SK-N-MC (cell line): ENCODE measurements at regions not wholly inside any gene's neighbourhood (a gene's known extent, or its start where the extent isn't known, plus 50 kb on each side); places are given as distances from the start of the nearest gene placed in this dataset.
"Not testable (repeated sequence)": the region's sequence is repeated elsewhere in the genome, so short reads cannot be mapped to it uniquely, and the experiment has no call there.

Source experiments
- DNase-seq: peaks from one replicate; pipeline ENCODE4 v3.0.0-alpha.2; 2011; ENCODE audit warnings: low read depth, low spot score
- H3K27ac ChIP-seq: fragments of 200-600 bp; sonication (generic); 2 replicates; pipeline ENCODE4 v1.5.1; 2016; ENCODE audit warnings: mixed run types
- H3K36me3 ChIP-seq: fragments of 200-600 bp; sonication (generic); 2 replicates; pipeline ENCODE4 v1.6.1; 2017; ENCODE audit warnings: antibody characterized with exemption, low read length, mixed read lengths; ENCODE audit not compliant: insufficient read depth
- H3K4me3 ChIP-seq: fragments of 200-600 bp; sonication (generic); 2 replicates; pipeline ENCODE4 v1.5.1; 2016
- H3K9ac ChIP-seq: fragments of 200-600 bp; sonication (generic); 2 replicates; pipeline ENCODE4 v1.8.0; 2017; ENCODE audit warnings: mixed run types, mixed read lengths; ENCODE audit not compliant: insufficient read length
- H3K9me3 ChIP-seq: fragments of 200-600 bp; sonication (generic); 2 replicates; pipeline ENCODE4 v1.6.1; 2017; ENCODE audit warnings: low read depth, mild to moderate bottlenecking, antibody characterized with exemption, low read length, moderate library complexity, mixed read lengths
- EZH2 ChIP-seq: fragments of 200-600 bp; sonication (generic); IDR thresholded peaks from one replicate; pipeline ENCODE4 v1.6.1; 2017; ENCODE audit warnings: antibody characterized with exemption
- FOXP2 ChIP-seq: optimal IDR thresholded peaks from 2 replicates; pipeline ENCODE3; 2011; ENCODE audit warnings: mild to moderate bottlenecking, moderate library complexity; ENCODE audit not compliant: insufficient read depth; ENCODE audit errors: extremely low read length, control extremely low read depth
- POLR2AphosphoS5 ChIP-seq: IDR thresholded peaks from 2 replicates; pipeline ENCODE4 v1.6.1; 2012; ENCODE audit warnings: mild to moderate bottlenecking, low read depth, low read length, borderline replicate concordance

- H3K9me3 ChIP-seq, result no peaks in the 10 kb centered on the region
- H3K9ac ChIP-seq, result no peak overlapping the region
- H3K36me3 ChIP-seq, result no peaks in the 10 kb centered on the region
- no peak for DNase-seq
- H3K4me3 ChIP-seq, result no peak overlapping the region
- TF ChIP-seq FOXP2 (no peak), POLR2AphosphoS5 (no peak), EZH2 (no peak)
- H3K27ac ChIP-seq, result no peak overlapping the region
Measured at GRCh38 chr10:2543974-2544373, 523.4 kb upstream of the PFKP start.

DNA sequence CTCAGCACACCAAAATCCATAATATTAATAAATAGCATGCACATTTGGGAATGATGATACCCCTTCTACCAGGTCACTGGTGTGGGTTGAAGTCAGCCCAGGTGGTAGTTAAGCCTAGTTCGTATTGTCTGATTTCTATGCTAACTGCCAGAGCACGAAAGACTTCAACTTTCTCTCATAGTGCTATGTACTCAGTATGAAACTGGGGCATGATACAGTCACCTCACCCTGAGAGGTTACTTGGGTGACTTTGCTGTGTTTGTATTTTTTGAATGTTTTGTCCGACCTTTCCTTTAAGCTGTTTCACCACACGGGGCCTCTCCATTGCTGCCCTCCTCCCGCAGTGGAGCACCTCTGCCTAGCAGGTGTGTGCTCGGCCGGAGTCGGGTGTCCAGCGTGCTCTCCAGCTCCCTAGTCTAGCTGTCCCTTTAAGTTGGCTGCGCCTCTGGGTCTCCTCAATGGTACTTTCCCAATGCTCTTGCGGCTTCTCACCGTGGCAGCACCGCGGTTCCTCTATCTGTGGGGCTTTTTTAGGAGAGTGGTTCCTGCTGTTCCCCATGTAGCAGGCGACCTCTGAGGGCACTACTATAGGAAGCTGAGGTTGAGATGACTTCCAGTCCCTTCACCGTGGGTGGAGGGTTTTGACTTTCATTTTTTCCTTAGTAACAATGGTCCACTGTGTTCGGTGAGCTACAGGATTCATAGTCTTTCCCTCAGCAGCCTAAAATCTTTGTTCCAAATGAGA, 524.0 kb upstream of the PFKP start:
- DNase-seq, result no peak
- no peak overlapping the region for H3K9ac ChIP-seq
- no peak overlapping the region for H3K4me3 ChIP-seq
- no peaks in the 10 kb centered on the region for H3K36me3 ChIP-seq
- no peak overlapping the region for H3K27ac ChIP-seq
- TF ChIP-seq FOXP2 (no peak), EZH2 (no peak), POLR2AphosphoS5 (no peak)
- no peaks in the 10 kb centered on the region for H3K9me3 ChIP-seq

DNA sequence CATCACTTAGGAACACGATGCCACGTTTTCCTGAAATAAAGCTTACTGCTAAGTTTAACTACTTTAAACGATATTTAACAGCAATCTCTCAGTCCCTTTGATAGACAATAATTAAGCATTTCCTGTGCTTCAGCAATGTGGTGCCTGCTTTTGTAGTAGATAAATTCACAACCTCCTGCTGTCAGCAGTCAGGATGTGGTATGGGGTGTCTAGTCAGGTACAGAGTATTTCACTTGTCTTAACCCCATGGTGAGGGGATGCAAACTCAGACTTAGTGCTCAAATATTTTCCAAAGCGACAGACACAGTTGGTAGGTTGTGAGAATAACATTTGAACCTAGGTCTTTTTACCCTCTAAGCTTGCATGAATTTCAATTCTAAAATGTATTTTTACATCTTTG, 526.2 kb upstream of the PFKP start:
- no peaks in the 10 kb centered on the region for H3K9me3 ChIP-seq
- peak; percentile 8 for DNase-seq
- TF ChIP-seq POLR2AphosphoS5 (no peak), EZH2 (no peak), FOXP2 (no peak)
- H3K36me3 ChIP-seq, result no peaks in the 10 kb centered on the region
- no peak overlapping the region for H3K4me3 ChIP-seq
- no peak overlapping the region for H3K27ac ChIP-seq
- H3K9ac ChIP-seq, result no peak overlapping the region

GRCh38 chr10:2529945-2530344, 537.4 kb upstream of the PFKP start:
- H3K9ac ChIP-seq, result no peak overlapping the region
- TF ChIP-seq FOXP2 (no peak), POLR2AphosphoS5 (no peak), EZH2 (no peak)

DNA sequence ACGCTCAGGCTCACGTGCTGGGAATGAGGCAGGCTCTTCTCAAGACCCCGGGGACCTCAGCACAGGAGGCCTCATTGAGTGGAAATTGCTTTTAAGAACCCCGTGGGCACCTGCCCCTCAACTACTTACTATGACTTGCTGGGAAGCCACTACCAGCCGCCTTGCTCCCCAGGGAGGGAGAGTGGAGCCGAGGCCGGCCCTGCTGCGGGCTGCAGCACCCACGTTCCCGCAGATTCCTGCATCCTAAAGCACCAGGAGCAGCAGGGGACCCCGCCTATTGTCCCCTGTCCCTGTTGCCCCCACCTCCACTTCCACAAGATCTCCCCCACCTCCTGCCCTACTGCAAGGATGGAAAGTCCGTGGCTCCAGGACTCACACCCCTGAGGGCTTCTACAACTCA, 541.6 kb upstream of the PFKP start:
- Histone ChIP-seq H3K4me3 (no peak overlapping the region), H3K9me3 (no peaks in the 10 kb centered on the region), H3K36me3 (no peaks in the 10 kb centered on the region), H3K27ac (no peak overlapping the region), H3K9ac (no peak overlapping the region)
- TF ChIP-seq EZH2, result no peak
- no peak for TF ChIP-seq POLR2AphosphoS5
- no peak for TF ChIP-seq FOXP2
- no peak for DNase-seq

More at GRCh38 chr10:2529945-2530344, 537.4 kb upstream of the PFKP start:
- Histone ChIP-seq H3K27ac (no peak overlapping the region), H3K4me3 (no peak overlapping the region), H3K36me3 (no peaks in the 10 kb centered on the region), H3K9me3 (no peaks in the 10 kb centered on the region)
- DNase-seq, result no peak

DNA sequence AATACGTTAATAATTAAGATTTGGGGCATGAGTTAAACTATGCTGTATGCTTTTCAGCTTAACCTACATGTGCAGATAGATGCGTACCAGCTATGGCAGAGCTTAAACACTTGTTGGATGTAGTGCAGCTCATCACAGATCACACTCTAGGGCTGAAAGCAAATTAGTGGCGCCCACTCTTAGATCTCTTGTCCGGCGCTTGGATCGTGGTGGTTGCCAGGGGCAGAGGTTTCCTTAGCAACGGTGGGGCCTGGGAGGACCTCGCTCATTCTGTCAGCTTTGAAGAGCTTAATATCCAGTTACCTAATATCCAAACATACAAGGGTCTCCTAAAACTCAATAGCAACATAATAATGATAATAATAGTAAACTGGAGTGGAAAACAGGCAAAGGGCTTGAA, 548.2 kb upstream of the PFKP start:
- no peak overlapping the region for H3K4me3 ChIP-seq
- no peak for TF ChIP-seq FOXP2
- no peak for TF ChIP-seq POLR2AphosphoS5
- TF ChIP-seq EZH2, result no peak

DNA sequence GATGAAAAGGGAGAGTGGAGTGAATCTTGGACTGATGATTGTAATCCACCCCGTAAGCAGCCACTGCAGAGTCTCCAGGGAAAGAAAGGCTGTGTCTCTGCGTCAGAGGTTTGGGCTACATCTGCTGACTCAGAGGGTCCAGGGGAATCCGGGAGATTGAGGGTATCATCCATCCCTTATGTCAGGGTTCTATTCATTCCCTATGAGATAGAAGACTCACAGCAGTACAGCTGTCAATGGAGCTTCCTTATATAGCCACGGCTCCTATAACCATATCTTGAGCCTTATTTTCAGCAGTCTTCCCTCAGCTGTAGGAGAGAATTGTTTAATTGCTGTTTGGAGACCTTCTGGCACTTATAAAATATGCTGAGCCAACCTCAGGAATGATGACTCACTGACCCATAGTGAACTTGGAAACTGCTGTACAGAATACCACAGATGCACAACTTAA, 558.2 kb upstream of the PFKP start:
- H3K9ac ChIP-seq, result no peak overlapping the region
- no peaks in the 10 kb centered on the region for H3K9me3 ChIP-seq
- DNase-seq, result no peak
- no peaks in the 10 kb centered on the region for H3K36me3 ChIP-seq
- H3K27ac ChIP-seq, result no peak overlapping the region
- no peak overlapping the region for H3K4me3 ChIP-seq
- TF ChIP-seq POLR2AphosphoS5 (no peak), EZH2 (no peak), FOXP2 (no peak)

More for the DNA sequence above, 548.2 kb upstream of the PFKP start:
- Histone ChIP-seq H3K27ac (no peak overlapping the region), H3K9ac (no peak overlapping the region), H3K36me3 (no peaks in the 10 kb centered on the region), H3K9me3 (no peaks in the 10 kb centered on the region)
- no peak for DNase-seq

- not testable (repeated sequence) for H3K9me3 ChIP-seq, H3K27ac ChIP-seq, H3K4me3 ChIP-seq, H3K36me3 ChIP-seq, DNase-seq, H3K9ac ChIP-seq
Measured at GRCh38 chr10:2501366-2501940, 565.9 kb upstream of the PFKP start.

- TF ChIP-seq FOXP2 (no peak), POLR2AphosphoS5 (no peak), EZH2 (no peak)
- H3K27ac ChIP-seq, result no peak overlapping the region
Measured at GRCh38 chr10:2494399-2494798, 572.9 kb upstream of the PFKP start.

More at GRCh38 chr10:2494399-2494798, 572.9 kb upstream of the PFKP start:
- Histone ChIP-seq H3K9me3 (no peaks in the 10 kb centered on the region), H3K9ac (no peak overlapping the region), H3K4me3 (no peak overlapping the region), H3K36me3 (no peaks in the 10 kb centered on the region)
- DNase-seq, result no peak
